HG02798 (cell line): ENCODE measurements at regions not wholly inside any gene's neighbourhood (a gene's known extent, or its start where the extent isn't known, plus 50 kb on each side); places are given as distances from the start of the nearest gene placed in this dataset.

Source experiments
- ATAC-seq: cut with Tn5 transposase; IDR thresholded peaks from one replicate; pipeline ENCODE4 v1.9.1; 2021; ENCODE audit warnings: mild to moderate bottlenecking; ENCODE audit not compliant: unreplicated experiment, poor library complexity

GRCh38 chr12:107884769-107885694, 110.5 kb downstream of the ASCL4 start:
- ATAC-seq = peak; percentile 44

- ATAC-seq = no peak
Observed at GRCh38 chr12:107888789-107889188, 114.3 kb downstream of the ASCL4 start.

- no peak for ATAC-seq
Observed at GRCh38 chr12:107891967-107892366, 117.5 kb downstream of the ASCL4 start.

- ATAC-seq = no peak
Observed at GRCh38 chr12:107894589-107894988, 120.1 kb downstream of the ASCL4 start.

- no peak for ATAC-seq
Observed at GRCh38 chr12:107895966-107896365, 121.5 kb downstream of the ASCL4 start.

- no peak for ATAC-seq
Observed at GRCh38 chr12:107900588-107900987, 126.1 kb downstream of the ASCL4 start.

- peak; percentile 97 for ATAC-seq
Observed at GRCh38 chr12:107903341-107904061, 129.0 kb downstream of the ASCL4 start.

- ATAC-seq = no peak
Observed at GRCh38 chr12:107906707-107907106, 132.2 kb downstream of the ASCL4 start.

- ATAC-seq = no peak
Observed at GRCh38 chr12:107912421-107913004, 138.0 kb downstream of the ASCL4 start.

GRCh38 chr12:107914460-107914977, 140.0 kb downstream of the ASCL4 start:
- ATAC-seq = no peak

GRCh38 chr12:107917912-107918800, 143.7 kb downstream of the ASCL4 start:
- no peak for ATAC-seq

GRCh38 chr12:107921062-107921461, 146.6 kb downstream of the ASCL4 start:
- ATAC-seq = no peak

- no peak for ATAC-seq
Observed at GRCh38 chr12:107925125-107925524, 150.6 kb downstream of the ASCL4 start.

- no peak for ATAC-seq
Observed at GRCh38 chr12:107929436-107929835, 154.9 kb downstream of the ASCL4 start.

- no peak for ATAC-seq
Observed at GRCh38 chr12:107931761-107932160, 157.3 kb downstream of the ASCL4 start.

GRCh38 chr12:107938446-107938845, 163.9 kb downstream of the ASCL4 start:
- no peak for ATAC-seq

- no peak for ATAC-seq
Observed at GRCh38 chr12:107948391-107948945, 174.0 kb downstream of the ASCL4 start.

GRCh38 chr12:107951024-107951423, 176.5 kb downstream of the ASCL4 start:
- no peak for ATAC-seq

- ATAC-seq = no peak
Observed at GRCh38 chr12:107955966-107956643, 173.0 kb upstream of the WSCD2 start.
